SK-N-SH (cell line): ENCODE measurements at regions not wholly inside any gene's neighbourhood (a gene's known extent, or its start where the extent isn't known, plus 50 kb on each side); places are given as distances from the start of the nearest gene placed in this dataset.

ENCODE experiments used
- CTCF ChIA-PET: fragments of 300-600, 350-600 bp; formaldehyde crosslinking; extraction: SDS; loops from one replicate; lab custom pipeline; 2021; lab: Yijun Ruan, JAX
- POLR2A ChIA-PET: fragments of 350-600 bp; sonication (Branson Sonifier 250); formaldehyde crosslinking; extraction: SDS; loops from one replicate; lab custom pipeline; 2020; ENCODE audit warnings: antibody characterized with exemption, inconsistent platforms; lab: Yijun Ruan, JAX
- DNase-seq: peaks from one replicate; pipeline ENCODE4 v3.0.0; 2012
- H2AFZ ChIP-seq: fragments of 200-600 bp; sonication (generic); 2 replicates; pipeline ENCODE4 v1.8.1; 2016; ENCODE audit warnings: antibody characterized with exemption, mild to moderate bottlenecking, low read depth
- H3F3A ChIP-seq: fragments of 200-600 bp; sonication (generic); replicated peaks from 2 replicates; pipeline ENCODE3; 2016; ENCODE audit warnings: antibody characterized with exemption, mild to moderate bottlenecking; ENCODE audit not compliant: insufficient read depth
- H3K27ac ChIP-seq, 2 experiments: fragments of 200-500 bp in 1 of 2; fragments of 200-600 bp in 1 of 2; sonication (Bioruptor generic) in 1 of 2; sonication (generic), shearing (Covaris generic) in 1 of 2; 2 replicates each; pipeline versions ENCODE4 v1.5.1 to v1.6.1; 2014 to 2016; ENCODE audit warnings: low read depth in 2 of 2, inconsistent platforms in 1 of 2, low read length in 1 of 2, mild to moderate bottlenecking in 1 of 2, mixed read lengths in 1 of 2
- H3K27me3 ChIP-seq: fragments of 200-600 bp; sonication (generic), shearing (Covaris generic); 2 replicates; pipeline ENCODE4 v1.6.1; 2016; ENCODE audit warnings: mixed run types; ENCODE audit not compliant: insufficient read depth
- H3K36me3 ChIP-seq, 2 experiments: fragments of 200-500 bp in 1 of 2; fragments of 200-600 bp in 1 of 2; sonication (Bioruptor generic) in 1 of 2; sonication (generic) in 1 of 2; replicated peaks in 1 of 2; 2 replicates each; pipeline versions ENCODE3 to v1.5.1; 2014 to 2016; ENCODE audit warnings: low read length in 1 of 2, mild to moderate bottlenecking in 1 of 2; ENCODE audit not compliant: insufficient read depth in 2 of 2, control insufficient read depth in 1 of 2
- H3K4me1 ChIP-seq, 2 experiments: fragments of 200-500 bp in 1 of 2; fragments of 200-600 bp in 1 of 2; sonication (Bioruptor generic) in 1 of 2; sonication (generic), shearing (Covaris generic) in 1 of 2; 2 replicates each; pipeline versions ENCODE4 v1.5.1 to v1.6.1; 2014 to 2016; ENCODE audit warnings: low read depth in 1 of 2, low read length in 1 of 2, mixed run types in 1 of 2; ENCODE audit not compliant: insufficient read depth in 2 of 2, control insufficient read depth in 1 of 2
- H3K4me2 ChIP-seq: fragments of 200-600 bp; sonication (generic), shearing (Covaris generic); 2 replicates; pipeline ENCODE4 v1.6.1; 2017; ENCODE audit warnings: mixed run types
- H3K4me3 ChIP-seq, 2 experiments: fragments of 200-500 bp in 1 of 2; fragments of 200-600 bp in 1 of 2; sonication (Bioruptor generic) in 1 of 2; sonication (generic), shearing (Covaris generic) in 1 of 2; 2 replicates each; pipeline versions ENCODE4 v1.5.1 to v1.8.1; 2014 to 2016; ENCODE audit warnings: low read depth in 2 of 2, inconsistent platforms in 1 of 2, low read length in 1 of 2, mild to moderate bottlenecking in 1 of 2, mixed read lengths in 1 of 2, moderate library complexity in 1 of 2
- H3K79me2 ChIP-seq: fragments of 200-600 bp; sonication (generic); 2 replicates; pipeline ENCODE4 v1.8.1; 2017; ENCODE audit warnings: mild to moderate bottlenecking; ENCODE audit not compliant: insufficient read depth
- H3K9ac ChIP-seq: fragments of 200-600 bp; sonication (generic); 2 replicates; pipeline ENCODE4 v1.6.1; 2017; ENCODE audit warnings: mixed run types
- H3K9me2 ChIP-seq: fragments of 200-600 bp; sonication (generic); 2 replicates; pipeline ENCODE4 v1.6.1; 2017; ENCODE audit warnings: mixed run types
- H3K9me3 ChIP-seq: fragments of 200-600 bp; sonication (generic); 2 replicates; pipeline ENCODE4 v1.6.1; 2017; ENCODE audit warnings: mixed run types, mild to moderate bottlenecking, moderate library complexity
- H4K20me1 ChIP-seq: fragments of 200-600 bp; sonication (generic); 2 replicates; pipeline ENCODE4 v1.6.1; 2017; ENCODE audit warnings: mild to moderate bottlenecking, mixed run types; ENCODE audit not compliant: insufficient read depth
- CHD2 ChIP-seq: fragments of 150-350 bp; IDR thresholded peaks from 2 replicates; pipeline ENCODE4 v1.6.1; 2018; ENCODE audit warnings: low read length; ENCODE audit not compliant: partially characterized antibody
- CTCF ChIP-seq: fragments of 200-600 bp; sonication (generic); IDR thresholded peaks from 2 replicates; pipeline ENCODE4 v1.6.1; 2017; ENCODE audit warnings: antibody characterized with exemption, mild to moderate bottlenecking, moderate library complexity
- ELF1 ChIP-seq: IDR thresholded peaks from 2 replicates; pipeline ENCODE4 v1.4.0; 2012
- GATA2 ChIP-seq: sonication (generic); formaldehyde crosslinking; IDR thresholded peaks from 2 replicates; pipeline ENCODE4 v1.5.0; 2020; ENCODE audit warnings: mild to moderate bottlenecking, missing genetic modification reagents
- MAX ChIP-seq: IDR thresholded peaks from 2 replicates; pipeline ENCODE4 v1.4.0; 2012; ENCODE audit warnings: low read depth
- MEF2A ChIP-seq: IDR thresholded peaks from 2 replicates; pipeline ENCODE4 v1.4.0; 2012; ENCODE audit warnings: low read depth, borderline replicate concordance
- NFIC ChIP-seq: IDR thresholded peaks from 2 replicates; pipeline ENCODE4 v1.4.0; 2012; ENCODE audit warnings: borderline replicate concordance
- PBX3 ChIP-seq: IDR thresholded peaks from 2 replicates; pipeline ENCODE4; 2012
- RAD21 ChIP-seq: IDR thresholded peaks from 2 replicates; pipeline ENCODE4 v1.6.1; 2012; ENCODE audit warnings: mild to moderate bottlenecking, low read length
- RFX5 ChIP-seq: IDR thresholded peaks from 2 replicates; pipeline ENCODE4 v1.6.1; 2012; ENCODE audit warnings: mild to moderate bottlenecking, improper control_type of control experiment, low read length
- SIN3A ChIP-seq: IDR thresholded peaks from 2 replicates; pipeline ENCODE4 v1.6.1; 2012; ENCODE audit warnings: low read depth, mild to moderate bottlenecking, low read length, moderate library complexity, borderline replicate concordance
- SMC3 ChIP-seq: IDR thresholded peaks from 2 replicates; pipeline ENCODE4 v1.6.1; 2012; ENCODE audit warnings: low read depth, low read length, improper control_type of control experiment
- TCF12 ChIP-seq: IDR thresholded peaks from 2 replicates; pipeline ENCODE4 v1.4.0; 2012
- TEAD4 ChIP-seq: IDR thresholded peaks from 2 replicates; pipeline ENCODE4 v1.4.0; 2012; ENCODE audit warnings: mild to moderate bottlenecking, borderline replicate concordance; ENCODE audit not compliant: insufficient read depth
- USF1 ChIP-seq: IDR thresholded peaks from 2 replicates; pipeline ENCODE4 v1.4.0; 2012; ENCODE audit warnings: low read depth, borderline replicate concordance
- ZBTB33 ChIP-seq: IDR thresholded peaks from 2 replicates; pipeline ENCODE4 v1.4.0; 2012; ENCODE audit warnings: low read depth, borderline replicate concordance
- WGBS: methylation state at CpG from one replicate; pipeline ENCODE4 v1.1.6; 2017; ENCODE audit warnings: low lambda C conversion rate; 5-methylcytosine and 5-hydroxymethylcytosine counted together

- Histone ChIP-seq H3K9me3 (no peaks in the 10 kb centered on the region), H3K9me2 (no peaks in the 10 kb centered on the region), H3K36me3 (no peaks in the 10 kb centered on the region), H3K27ac (no peak overlapping the region), H3K4me1 (no peaks in the 10 kb centered on the region), H3K79me2 (no peaks in the 10 kb centered on the region), H2AFZ (no peak overlapping the region), H4K20me1 (no peaks in the 10 kb centered on the region), H3K4me2 (no peak overlapping the region), H3K4me3 (no peak overlapping the region), H3K9ac (no peak overlapping the region), H3F3A (no peaks in the 10 kb centered on the region), H3K27me3 (no peaks in the 10 kb centered on the region)
- no peak for TF ChIP-seq SMC3
- no peak for TF ChIP-seq ELF1
- TF ChIP-seq CHD2: no peak
- TF ChIP-seq ZBTB33: no peak
- TF ChIP-seq GATA2 (CRISPR knock-in tag): no peak
- TF ChIP-seq CTCF: no peak
- TF ChIP-seq MAX: no peak
- no peak for TF ChIP-seq TCF12
- no peak for TF ChIP-seq PBX3
- TF ChIP-seq TEAD4: no peak
- TF ChIP-seq SIN3A: no peak
- TF ChIP-seq NFIC: no peak
- TF ChIP-seq RAD21: no peak
- no peak for TF ChIP-seq RFX5
- no peak for TF ChIP-seq MEF2A
- no peak for TF ChIP-seq USF1
- WGBS: 56% methylated on average over 4 of the region's 4 CpGs
- ChIA-PET POLR2A (no interaction called here), CTCF (interaction anchor here (0.6 kb wide), 1 partner anchor 1244 kb away, joined by 3 read pairs; no protein-coding TSS in a partner anchor)
- no peak for DNase-seq
Observed at GRCh38 chr1:4523551-4523950, 130.9 kb upstream of the AJAP1 start.
